HUDEP-2 (cell line): ENCODE measurements at regions not wholly inside any gene's neighbourhood (a gene's known extent, or its start where the extent isn't known, plus 50 kb on each side); places are given as distances from the start of the nearest gene placed in this dataset.

Experiments used
- DNase-seq, 76 experiments: peaks; one replicate each; lab custom pipeline; 2025; ENCODE audit not compliant: unreplicated experiment in 76 of 76; lab: John Stamatoyannopoulos, UW

- DNase-seq = no peak
These were observed 390.6 kb downstream of the NUF2 start for GRCh38 chr1:163712321-163712720.

DNA sequence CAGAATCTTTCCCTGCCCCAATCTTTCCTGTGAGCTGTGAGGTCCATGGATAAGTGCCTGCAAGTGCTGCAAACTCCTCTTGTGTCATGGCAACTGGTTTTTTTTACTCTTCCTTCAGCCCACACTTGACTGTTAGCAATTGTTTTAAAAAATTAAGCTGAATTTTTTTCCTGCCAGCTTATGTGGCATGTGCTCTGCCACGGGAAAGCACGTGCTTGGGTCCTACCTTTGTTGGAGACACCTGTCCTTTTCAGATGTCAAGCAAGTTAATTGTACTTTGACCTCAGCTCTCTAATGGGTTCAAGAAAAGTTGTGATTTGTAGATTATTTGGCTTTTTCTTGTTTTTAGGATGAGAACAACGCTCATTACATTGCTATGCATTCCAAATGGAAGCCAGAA, 398.5 kb downstream of the NUF2 start:
- no peak for DNase-seq

DNA sequence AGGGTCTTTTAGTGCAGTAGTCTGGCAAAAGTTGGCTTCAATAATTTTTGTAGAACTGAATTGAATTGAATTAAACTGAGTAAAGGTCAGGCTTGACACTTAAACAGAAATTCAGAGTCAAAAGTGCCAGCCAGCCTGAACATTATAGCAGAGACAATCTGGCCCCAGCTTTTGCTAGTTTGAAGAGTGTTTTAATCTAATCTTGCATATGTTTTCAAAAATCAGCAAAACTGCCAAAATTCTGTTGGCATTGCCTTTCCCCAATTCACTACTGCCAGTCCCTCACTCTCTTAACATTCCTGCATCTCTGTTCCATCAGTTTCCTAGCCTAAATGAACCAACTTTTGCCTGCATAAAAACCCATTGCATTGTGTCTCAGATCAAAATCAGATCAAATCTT, 403.8 kb downstream of the NUF2 start:
- DNase-seq = no peak

GRCh38 chr1:163730411-163730821, 408.7 kb downstream of the NUF2 start:
- no peak for DNase-seq

DNA sequence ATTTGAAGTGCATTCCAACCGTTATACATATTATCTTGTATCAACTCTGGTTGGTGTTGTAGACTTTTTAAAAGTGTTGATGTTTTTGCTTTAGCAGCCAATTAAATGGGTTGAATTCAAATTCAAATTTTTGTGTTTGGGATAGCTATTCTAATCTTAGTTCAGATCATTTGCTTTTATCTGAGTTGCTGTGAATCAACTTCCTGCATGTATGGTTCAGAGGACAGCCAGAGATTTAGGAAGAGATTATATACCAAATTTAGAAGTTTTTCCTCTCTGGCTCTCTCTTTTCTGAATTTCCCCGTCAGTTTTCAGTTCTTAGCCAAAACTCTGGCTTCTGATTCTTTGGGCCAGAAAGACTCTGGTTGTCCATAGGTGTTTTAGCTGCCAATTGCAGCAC, 415.5 kb downstream of the NUF2 start:
- DNase-seq = no peak

DNA sequence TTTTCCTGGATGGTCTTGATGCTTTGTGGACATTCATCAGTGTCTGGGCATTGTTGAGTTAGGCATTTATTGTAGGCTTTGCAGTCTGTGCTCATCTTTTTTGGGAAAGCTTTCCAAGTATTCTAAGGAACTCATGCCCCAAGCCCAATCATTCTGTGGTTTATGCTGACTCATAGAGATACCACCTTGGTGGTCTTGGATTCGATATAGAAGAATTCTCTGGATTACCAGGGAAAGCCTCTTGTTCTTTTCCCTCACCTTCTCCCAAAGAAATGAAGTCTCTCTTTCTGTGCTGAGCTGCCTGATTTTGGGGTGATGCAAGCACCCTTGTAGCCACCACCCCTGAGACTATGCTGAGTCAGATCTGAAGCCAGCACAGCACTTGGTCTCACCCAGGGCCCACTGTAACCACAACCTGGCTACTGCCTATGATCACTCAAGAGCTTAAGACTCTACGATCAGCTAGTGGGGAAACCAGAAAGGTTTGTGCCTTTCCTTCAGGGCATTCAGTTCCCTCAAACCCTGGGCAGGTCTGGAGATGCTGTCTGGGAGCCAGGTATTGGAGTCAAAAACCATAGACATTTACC, 422.6 kb downstream of the NUF2 start:
- no peak for DNase-seq

DNA sequence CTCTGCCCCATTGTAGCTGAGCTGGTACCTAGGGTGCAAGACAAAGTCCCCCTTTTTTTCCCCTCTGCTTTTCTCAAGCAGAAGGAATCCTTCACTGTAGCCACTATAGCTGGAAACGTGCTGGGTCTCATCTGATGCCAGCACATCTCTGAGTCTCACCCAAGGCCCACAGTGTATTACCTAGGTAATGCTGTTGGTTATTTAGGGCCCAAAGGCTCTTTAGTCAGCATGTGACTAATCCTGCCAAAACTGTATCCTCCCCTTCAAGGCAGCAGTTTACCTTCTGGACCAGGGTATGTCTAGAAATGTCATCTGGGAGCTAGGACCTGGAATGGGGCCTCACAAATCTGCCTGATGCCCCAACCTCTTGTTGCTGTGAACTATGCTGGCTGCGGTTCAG, 423.4 kb downstream of the NUF2 start:
- no peak for DNase-seq

GRCh38 chr1:163747261-163747660, 425.5 kb downstream of the NUF2 start:
- DNase-seq = no peak

DNA sequence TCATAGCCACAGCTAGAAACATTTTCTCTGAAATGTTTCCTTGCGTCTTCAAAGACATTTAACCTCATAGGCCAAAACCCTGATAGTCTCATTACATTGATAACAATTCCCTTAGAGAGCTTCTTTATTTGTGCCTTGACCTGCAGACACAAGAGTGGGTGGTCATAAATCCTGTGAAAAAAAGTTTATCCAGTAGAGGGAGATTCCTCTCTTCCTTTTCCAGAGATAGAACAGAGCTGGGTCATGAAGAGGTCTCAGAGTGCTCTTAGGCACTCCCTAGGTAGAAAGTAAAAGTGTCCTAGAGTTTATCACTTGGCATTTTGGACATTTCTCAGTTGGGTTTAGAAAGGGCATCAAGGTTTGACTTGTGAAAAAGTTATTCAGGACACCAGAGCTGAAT, 426.1 kb downstream of the NUF2 start:
- DNase-seq = no peak

- DNase-seq = no peak
These were observed 437.4 kb downstream of the NUF2 start for GRCh38 chr1:163758977-163759670.

DNA sequence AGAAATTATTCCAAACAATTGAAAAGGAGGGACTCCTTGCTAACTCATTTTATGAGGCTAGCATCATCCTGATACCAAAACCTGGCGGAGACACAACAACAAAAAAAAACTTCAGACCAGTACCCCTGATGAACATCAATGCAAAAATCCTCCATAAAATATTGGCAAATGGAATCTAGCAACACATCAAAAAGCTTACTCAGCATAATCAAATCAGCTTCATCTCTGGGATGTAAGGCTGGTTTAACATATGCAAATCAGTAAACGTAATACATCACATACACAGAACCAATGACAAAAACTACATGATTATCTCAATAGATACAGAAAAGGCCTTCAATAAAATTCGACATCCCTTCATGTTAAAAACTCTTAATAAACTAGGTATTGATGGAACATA, 440.1 kb downstream of the NUF2 start:
- no peak for DNase-seq

DNA sequence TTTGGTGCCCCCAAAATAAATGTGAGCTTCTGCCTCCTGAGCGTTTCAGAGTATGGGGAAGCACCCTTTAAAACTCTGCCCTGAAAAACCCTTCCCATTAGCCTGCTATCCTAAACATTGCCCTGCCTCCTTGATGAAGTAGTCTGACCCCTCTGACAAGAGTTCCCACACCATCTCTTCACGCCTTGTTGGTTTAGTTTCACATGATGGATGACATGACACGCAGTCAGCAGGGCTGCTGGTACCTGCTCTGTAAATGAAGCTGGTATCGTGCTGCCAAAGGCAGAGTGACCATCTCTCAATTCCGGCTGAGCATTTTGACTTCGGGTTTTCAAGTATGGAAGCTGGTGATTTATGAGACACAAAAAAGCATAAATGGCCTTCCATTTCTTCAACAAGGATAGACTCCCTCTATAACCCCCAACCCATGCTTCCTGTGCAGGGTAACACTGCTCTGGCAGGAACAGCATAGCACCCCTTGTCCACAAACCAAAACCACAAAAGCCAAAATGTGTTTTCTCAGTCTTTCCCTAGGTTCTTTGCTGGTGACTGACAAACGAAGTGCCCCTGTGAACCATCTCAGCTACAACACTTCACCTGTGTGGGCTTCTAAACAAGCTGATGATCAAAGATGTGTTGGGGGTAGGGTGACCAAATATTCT, 444.6 kb downstream of the NUF2 start:
- no peak for DNase-seq

GRCh38 chr1:163768576-163768975, 446.8 kb downstream of the NUF2 start:
- DNase-seq = no peak

DNA sequence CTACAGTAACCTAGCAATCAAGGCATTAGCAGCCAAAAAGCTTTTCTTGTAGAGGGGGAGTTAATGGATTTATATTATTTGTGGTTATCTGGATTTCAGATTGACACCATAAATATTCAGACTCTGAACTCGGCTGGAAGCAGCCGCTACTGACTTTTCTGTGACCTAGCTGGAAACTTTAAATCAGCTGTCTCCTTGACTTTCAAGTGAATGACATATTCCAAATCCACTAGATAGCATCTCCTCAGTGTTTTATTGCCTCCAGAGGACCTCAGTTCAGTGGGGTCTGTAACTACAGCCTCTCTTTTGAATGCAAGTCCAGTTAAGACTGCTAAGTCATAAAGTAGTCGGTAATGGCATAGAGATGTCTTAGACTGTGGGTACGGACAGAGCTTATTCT, 448.5 kb downstream of the NUF2 start:
- DNase-seq = no peak

DNA sequence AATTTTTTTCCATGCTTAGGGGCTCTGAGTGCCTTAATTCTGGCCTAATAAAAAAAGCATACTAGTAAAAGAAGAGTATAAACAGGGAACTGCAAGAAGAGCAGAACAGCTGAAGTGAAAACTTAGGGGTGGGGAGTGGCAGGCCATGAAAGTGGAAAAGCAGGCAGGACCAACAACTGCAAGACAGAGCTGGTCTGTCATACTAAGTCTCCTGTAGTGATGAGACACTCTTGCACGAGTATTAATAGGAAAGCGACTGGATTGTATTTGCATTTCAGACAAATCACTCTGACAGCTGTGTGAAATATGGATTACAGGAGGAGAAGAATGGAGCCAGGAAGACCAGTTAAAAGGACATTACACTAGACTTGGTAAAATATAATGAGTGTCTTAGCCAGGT, 449.9 kb downstream of the NUF2 start:
- no peak for DNase-seq

DNA sequence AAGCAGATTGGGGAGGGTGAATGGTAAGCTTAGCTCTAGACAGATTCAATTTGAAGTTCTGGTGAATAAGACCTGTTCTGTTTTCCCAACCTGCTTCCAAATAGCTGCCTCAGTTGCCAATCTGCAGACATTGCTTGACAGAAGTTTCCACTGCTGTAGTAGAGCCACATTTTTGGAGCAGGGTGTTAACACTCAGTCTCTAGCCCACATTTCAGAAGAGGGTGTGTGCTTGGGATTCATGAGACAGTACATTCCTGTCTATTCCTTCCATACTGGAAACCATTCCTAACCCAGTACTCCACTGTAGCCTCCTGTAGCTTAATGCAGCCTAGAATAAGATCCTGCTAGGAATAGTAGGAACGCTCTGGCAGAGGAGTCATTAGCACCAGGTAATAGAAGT, 450.5 kb downstream of the NUF2 start:
- DNase-seq = no peak

DNA sequence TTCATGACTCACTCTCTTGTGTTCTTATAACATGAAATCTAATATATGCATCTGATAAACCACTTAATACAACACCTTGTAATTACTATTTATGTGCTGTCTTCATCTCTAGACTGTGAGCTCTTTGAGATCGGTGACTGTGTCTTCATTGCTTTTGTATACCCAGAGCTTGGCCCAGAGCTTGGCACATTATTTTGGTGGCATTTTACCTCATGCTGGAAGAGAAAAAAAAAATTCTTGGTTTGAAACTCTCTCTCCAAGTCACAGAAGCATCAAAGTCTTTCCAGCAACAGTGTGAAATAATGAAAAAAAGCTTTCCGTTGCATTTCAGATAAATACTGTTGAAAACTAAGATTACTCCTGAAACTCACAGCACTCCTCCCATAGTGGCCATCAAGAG, 451.6 kb downstream of the NUF2 start:
- DNase-seq = no peak

GRCh38 chr1:163774401-163774945, 452.7 kb downstream of the NUF2 start:
- no peak for DNase-seq

- no peak for DNase-seq
These were observed 453.3 kb downstream of the NUF2 start for GRCh38 chr1:163774978-163775620.

DNA sequence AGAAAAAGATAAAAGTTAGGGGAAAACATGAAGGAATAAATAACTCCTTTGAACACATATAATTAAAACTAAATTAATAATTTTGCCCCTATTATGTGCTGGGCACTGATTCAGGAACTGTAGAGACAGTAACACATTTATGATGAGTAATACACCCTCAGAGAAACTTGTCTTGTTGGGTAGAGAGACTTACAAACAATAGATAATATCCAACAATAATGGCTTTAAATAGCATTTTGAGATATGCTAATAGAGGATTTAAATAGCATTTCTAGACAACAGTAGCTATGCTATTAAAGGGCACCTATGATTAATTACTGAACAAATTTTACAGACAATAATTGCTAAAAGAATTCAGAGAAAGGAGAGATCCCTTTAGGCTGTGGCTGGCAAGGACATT, 455.5 kb downstream of the NUF2 start:
- DNase-seq = no peak

- DNase-seq = no peak
These were observed 459.4 kb downstream of the NUF2 start for GRCh38 chr1:163781146-163781545.
